ENCODE measurements at regions not wholly inside any gene's neighbourhood (a gene's known extent, or its start where the extent isn't known, plus 50 kb on each side); places are given as distances from the start of the nearest gene placed in this dataset.

GRCh38 chr11:127103586-127104388, 103.2 kb upstream of the KIRREL3 start:
- no peak for DNase-seq

- no peak for DNase-seq
Observed at GRCh38 chr11:127098684-127099083, 98.1 kb upstream of the KIRREL3 start.

DNA sequence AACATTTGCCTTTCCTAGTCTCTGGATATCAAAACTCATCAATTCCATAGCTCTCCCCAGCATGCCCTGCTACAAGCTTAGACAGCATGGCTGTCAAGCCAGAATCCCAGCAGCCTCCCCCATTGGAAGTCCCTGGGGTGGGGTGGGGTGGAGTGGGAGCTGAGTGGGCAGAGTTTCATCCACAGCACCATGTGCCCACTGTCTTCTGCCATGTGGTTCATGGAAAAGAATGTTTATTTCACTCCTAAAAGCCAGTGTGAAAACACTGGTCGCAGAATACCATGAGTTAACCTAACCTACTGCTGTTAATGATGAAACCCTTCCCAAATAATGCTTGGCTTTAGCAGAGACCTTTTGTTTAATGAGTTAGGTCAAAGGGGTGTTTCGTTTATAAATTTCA, 80.2 kb upstream of the KIRREL3 start:
- no peak for DNase-seq

DNA sequence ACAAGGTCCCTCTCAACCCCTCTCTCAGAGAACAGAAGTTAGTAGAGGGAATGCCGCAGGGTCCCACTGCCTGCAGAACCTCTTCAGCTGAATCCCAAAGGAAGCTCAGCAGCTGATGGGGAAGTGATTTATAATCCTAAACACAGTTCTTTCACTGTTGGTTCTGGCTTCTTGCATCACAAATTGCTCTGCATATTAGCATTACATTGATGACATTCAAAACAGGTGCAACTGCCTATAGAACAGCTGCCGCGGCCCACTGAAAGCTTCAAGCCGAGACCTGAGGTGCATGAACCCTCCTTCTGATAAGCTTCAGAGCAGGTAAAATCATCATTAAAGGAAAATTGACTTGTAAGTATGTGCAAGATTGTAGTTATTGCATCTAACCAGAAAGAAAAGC, 75.2 kb upstream of the KIRREL3 start:
- DNase-seq, result no peak

GRCh38 chr11:127074151-127074761, 73.7 kb upstream of the KIRREL3 start:
- DNase-seq, result peak; percentile 86

DNA sequence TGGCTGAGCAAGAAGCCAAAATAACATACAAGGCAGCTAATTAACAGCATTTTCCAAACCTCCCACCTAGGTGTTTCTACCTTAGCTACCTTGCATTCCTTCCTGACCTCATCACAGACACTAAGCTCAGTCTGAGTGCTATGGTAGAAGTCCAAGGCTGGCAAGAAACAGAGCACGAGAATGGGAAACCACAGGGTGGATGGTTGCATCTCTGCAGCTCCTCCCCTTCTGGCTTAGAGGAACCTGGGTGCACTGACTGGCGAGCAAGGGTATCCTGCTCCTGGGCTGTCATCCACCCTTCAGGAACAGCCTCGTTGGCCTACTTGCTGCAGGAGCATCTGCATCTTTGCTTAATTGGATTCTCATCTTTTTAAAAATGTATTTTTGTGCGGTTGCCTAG, 73.1 kb upstream of the KIRREL3 start:
- DNase-seq, result peak; percentile 1

- no peak for DNase-seq
Observed at GRCh38 chr11:127071606-127072005, 71.0 kb upstream of the KIRREL3 start.

DNA sequence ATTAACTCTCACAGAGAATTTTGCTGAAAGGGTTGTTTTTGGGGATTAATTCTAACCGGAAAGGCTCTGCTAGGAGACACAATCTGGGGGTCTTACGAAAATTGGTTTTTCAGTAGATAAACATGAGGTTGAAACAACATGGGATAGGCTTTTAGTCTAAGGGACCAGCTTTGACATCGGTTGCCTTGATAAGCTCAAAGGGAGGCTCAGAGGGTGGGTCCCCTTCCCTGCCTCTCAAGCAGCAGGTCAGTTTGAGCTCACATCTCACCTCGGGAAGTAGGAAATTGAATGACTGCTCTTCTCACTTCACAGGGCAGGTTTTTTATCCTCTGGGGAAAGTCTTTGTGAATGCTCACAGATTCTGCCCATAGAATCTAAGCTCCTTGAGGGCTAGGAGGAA, 70.2 kb upstream of the KIRREL3 start:
- no peak for DNase-seq

DNA sequence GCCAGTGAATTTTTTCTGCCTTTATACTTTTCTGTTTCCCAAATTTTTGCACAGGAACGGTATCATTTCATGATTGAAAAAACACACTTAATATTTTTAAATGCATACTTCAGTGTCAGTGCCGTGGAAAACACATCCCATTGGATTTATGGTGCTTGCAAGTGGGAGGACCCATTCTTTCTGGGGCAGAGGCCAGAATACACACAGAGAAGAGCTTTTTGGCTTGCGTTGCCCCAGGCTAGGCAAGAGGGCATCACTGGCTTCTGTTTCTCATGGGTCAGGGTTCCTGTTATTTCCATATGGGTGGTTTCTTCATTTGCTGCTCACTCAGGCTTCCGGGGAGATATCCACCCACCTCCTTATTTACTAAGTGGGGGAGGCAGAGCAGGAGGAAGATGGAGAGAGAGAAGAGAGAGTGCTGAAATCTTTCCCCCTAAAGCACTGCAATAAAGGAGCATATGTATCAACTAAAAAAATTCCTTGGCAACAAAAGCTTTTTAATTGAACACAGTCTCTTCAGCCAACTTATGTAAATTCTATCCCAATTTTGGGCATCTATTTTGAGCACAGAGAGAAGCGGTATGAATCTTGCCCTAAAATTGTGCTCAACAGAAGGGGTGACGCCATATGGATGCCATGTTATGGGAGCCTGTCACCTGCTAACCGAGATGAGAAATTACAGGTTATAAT, 66.0 kb upstream of the KIRREL3 start:
- DNase-seq, result no peak

GRCh38 chr11:127063241-127063640, 62.7 kb upstream of the KIRREL3 start:
- no peak for DNase-seq

- DNase-seq, result no peak
Observed at GRCh38 chr11:127061947-127062346, 61.4 kb upstream of the KIRREL3 start.

- DNase-seq, result no peak
Observed at GRCh38 chr11:127059750-127060149, 59.2 kb upstream of the KIRREL3 start.

DNA sequence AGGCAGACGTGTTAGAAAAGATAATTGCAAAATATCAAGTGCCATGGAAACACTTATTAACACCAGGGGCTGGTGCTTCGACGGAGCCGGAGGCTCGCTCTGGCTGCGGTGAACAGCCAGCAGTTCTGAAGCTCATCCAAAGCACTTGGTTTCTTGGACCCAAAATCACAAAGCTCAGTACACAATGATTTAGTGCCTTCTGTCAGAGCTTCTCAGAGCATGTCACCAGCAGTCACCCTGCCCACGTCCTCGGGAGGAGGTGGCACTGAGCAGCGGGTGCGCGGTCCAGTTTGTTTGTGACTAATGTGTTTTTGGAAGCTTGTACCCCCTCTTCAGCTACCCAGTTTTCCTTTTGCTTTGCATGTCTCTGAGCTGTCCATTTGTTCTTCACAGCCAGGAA, 58.7 kb upstream of the KIRREL3 start:
- DNase-seq, result no peak

DNA sequence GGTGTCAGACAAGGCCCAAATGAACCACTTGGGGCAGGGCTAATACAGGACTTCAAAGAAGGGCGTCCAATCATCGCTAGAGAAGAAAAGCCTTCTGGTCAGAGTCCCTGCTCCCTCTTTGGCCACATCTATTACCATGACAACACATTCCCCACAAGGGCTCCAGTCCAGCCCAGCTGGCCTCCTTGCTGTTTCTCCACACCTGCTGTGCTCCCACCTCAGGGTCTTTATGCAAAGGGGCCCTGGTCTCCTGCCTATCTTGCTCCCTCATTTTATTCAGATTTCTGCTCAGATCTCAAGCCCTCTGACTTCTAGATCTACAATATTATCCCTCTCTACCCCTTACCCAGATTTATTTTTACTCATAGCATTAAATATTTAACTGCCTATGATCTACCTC, 58.0 kb upstream of the KIRREL3 start:
- no peak for DNase-seq

DNA sequence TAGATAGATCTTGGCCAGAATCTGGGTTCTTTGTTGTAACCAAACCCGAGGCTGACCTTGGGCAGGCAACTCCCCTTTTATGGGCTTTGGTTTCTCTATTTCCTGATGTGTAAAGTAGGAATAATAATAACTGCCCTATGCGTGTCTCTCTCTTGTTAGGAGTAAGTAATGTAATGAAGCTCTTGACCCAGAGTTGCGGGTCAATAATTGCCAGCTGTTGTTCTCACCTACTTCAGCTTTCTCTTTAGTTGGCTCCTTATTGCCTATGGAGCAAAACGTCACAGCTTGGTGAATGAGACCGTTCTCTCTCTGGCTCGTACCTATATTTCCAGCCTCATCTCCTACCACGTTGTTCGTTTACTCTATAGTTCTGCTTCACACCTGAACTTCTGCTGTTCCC, 56.6 kb upstream of the KIRREL3 start:
- no peak for DNase-seq

GRCh38 chr11:127056338-127056971, 55.9 kb upstream of the KIRREL3 start:
- DNase-seq, result no peak

- no peak for DNase-seq
Observed at GRCh38 chr11:127055236-127055635, 54.7 kb upstream of the KIRREL3 start.

- no peak for DNase-seq
Observed at GRCh38 chr11:127054153-127054552, 53.6 kb upstream of the KIRREL3 start.

GRCh38 chr11:127052404-127052803, 51.8 kb upstream of the KIRREL3 start:
- no peak for DNase-seq

All from MV-4-11 (cell line).